Panc1 (cell line): ENCODE measurements at regions not wholly inside any gene's neighbourhood (a gene's known extent, or its start where the extent isn't known, plus 50 kb on each side); places are given as distances from the start of the nearest gene placed in this dataset.
"Not testable (repeated sequence)": the region's sequence is repeated elsewhere in the genome, so short reads cannot be mapped to it uniquely, and the experiment has no call there.

Experiments
- ATAC-seq: fragments of 200-7000 bp; cut with Tn5 transposase; 2 replicates; pipeline ENCODE4 v1.9.1; 2020; ENCODE audit warnings: mild to moderate bottlenecking, moderate library complexity
- BruUV-seq: library from RNA; stranded (reverse); fragments of 400-500 nt; replicated peaks from 2 replicates; lab custom pipeline; 2021; lab: Mats Ljungman, UMichigan
- CTCF ChIA-PET: fragments of 300-600 bp; sonication (Branson Sonifier 250); formaldehyde crosslinking; loops from one replicate; lab custom pipeline; 2022; ENCODE audit warnings: antibody characterized with exemption; lab: Charles Lee
- POLR2A ChIA-PET: fragments of 300-600 bp; sonication (Branson Sonifier 250); formaldehyde crosslinking; loops from one replicate; lab custom pipeline; 2022; ENCODE audit warnings: antibody characterized with exemption; lab: Charles Lee
- DNase-seq: peaks from one replicate; pipeline ENCODE4 v3.0.0-alpha.2; 2010; ENCODE audit warnings: low read depth, low spot score
- H3K27ac ChIP-seq: 2 replicates; pipeline ENCODE4 v1.5.1; 2011; ENCODE audit warnings: mild to moderate bottlenecking, low read length, inconsistent platforms
- H3K27me3 ChIP-seq: fragments of 200-500 bp; sonication (Bioruptor generic); 2 replicates; pipeline ENCODE4 v1.6.0; 2014; ENCODE audit warnings: low read length, inconsistent platforms; ENCODE audit not compliant: control insufficient read depth, insufficient read depth
- H3K36me3 ChIP-seq: fragments of 200-500 bp; sonication (Bioruptor generic); 2 replicates; pipeline ENCODE4 v1.5.1; 2014; ENCODE audit warnings: inconsistent platforms, mild to moderate bottlenecking, low read length, moderate library complexity; ENCODE audit not compliant: control insufficient read depth, insufficient read depth
- H3K4me1 ChIP-seq: 2 replicates; pipeline ENCODE4 v1.5.1; 2011; ENCODE audit warnings: inconsistent platforms, mild to moderate bottlenecking, low read length, moderate library complexity; ENCODE audit not compliant: control insufficient read depth, insufficient read depth
- H3K4me3 ChIP-seq, 2 experiments: 2 replicates each; pipeline ENCODE4 v1.5.1; 2011 to 2012; ENCODE audit warnings: low read depth in 2 of 2, low read length in 2 of 2, mild to moderate bottlenecking in 2 of 2, inconsistent platforms in 1 of 2, moderate library complexity in 1 of 2
- H3K9me3 ChIP-seq: fragments of 200-500 bp; sonication (Bioruptor generic); 2 replicates; pipeline ENCODE4 v1.5.1; 2014; ENCODE audit warnings: low read depth, mild to moderate bottlenecking, inconsistent platforms, low read length, moderate library complexity; ENCODE audit not compliant: control insufficient read depth, insufficient read depth
- CTCF ChIP-seq: fragments of 450-650 bp; IDR thresholded peaks from 2 replicates; pipeline ENCODE4 v1.5.1; 2017; ENCODE audit warnings: mild to moderate bottlenecking
- POLR2AphosphoS5 ChIP-seq: IDR thresholded peaks from 2 replicates; pipeline ENCODE4 v1.6.1; 2012; ENCODE audit warnings: mild to moderate bottlenecking, low read depth, low read length, moderate library complexity
- REST ChIP-seq, 2 experiments: IDR thresholded peaks; 2 replicates each; pipeline ENCODE4 v1.6.1; 2011 to 2012; ENCODE audit warnings: low read depth in 2 of 2, control low read depth in 1 of 2, low read length in 1 of 2, mild to moderate bottlenecking in 1 of 2, moderate library complexity in 1 of 2; ENCODE audit not compliant: insufficient read depth in 1 of 2
- SIN3A ChIP-seq: IDR thresholded peaks from 2 replicates; pipeline ENCODE4 v1.6.1; 2012; ENCODE audit warnings: low read depth, mild to moderate bottlenecking, low read length, moderate library complexity, borderline replicate concordance; ENCODE audit not compliant: insufficient read depth
- TCF7L2 ChIP-seq: IDR thresholded peaks from 2 replicates; pipeline ENCODE4 v1.6.1; 2011; ENCODE audit warnings: mild to moderate bottlenecking, low read depth, low read length, inconsistent platforms
- in situ Hi-C: cut with HindIII; loops from 2 replicates; pipeline ENCODE4 v1.10.0; 2016; ENCODE audit warnings: low sequenced_read_pairs, low pct_unique_long_range_greater_than_20kb
- intact Hi-C: fragments of 100-400 bp; cut with micrococcal nuclease; formaldehyde crosslinking; loops from one replicate; pipeline ENCODE4 v1.10.0; 2022; ENCODE audit not compliant: unreplicated experiment

- H3K36me3 ChIP-seq = no peaks in the 10 kb centered on the region
- no peaks in the 10 kb centered on the region for H3K27me3 ChIP-seq
- ChIA-PET CTCF (no interaction called here), POLR2A (no interaction called here)
- in situ Hi-C loops (no loop called here), intact Hi-C loops (no loop called here)
- DNase-seq (no peak), ATAC-seq (no peak)
- no TSS peak for BruUV-seq
- no peaks in the 10 kb centered on the region for H3K9me3 ChIP-seq
- TF ChIP-seq TCF7L2 (no peak), REST (IDR thresholded peaks at IDR 0.05; ENCODE audit: insufficient read depth in 1 of 2, low read depth in 2 of 2, low read length in 1 of 2) (no peak), POLR2AphosphoS5 (no peak), SIN3A (no peak), CTCF (no peak)
- no peaks in the 10 kb centered on the region for H3K4me1 ChIP-seq
- H3K4me3 ChIP-seq = no peak overlapping the region
- no peak overlapping the region for H3K27ac ChIP-seq
Observed at GRCh38 chr5:25516141-25516540, 871.4 kb upstream of the CDH10 start.

- no peaks in the 10 kb centered on the region for H3K4me1 ChIP-seq
- BruUV-seq = no TSS peak
- H3K9me3 ChIP-seq = no peaks in the 10 kb centered on the region
- no peak overlapping the region for H3K27ac ChIP-seq
- TF ChIP-seq POLR2AphosphoS5 (no peak), REST (IDR thresholded peaks at IDR 0.05; ENCODE audit: insufficient read depth in 1 of 2, low read depth in 2 of 2, low read length in 1 of 2) (no peak), SIN3A (no peak), TCF7L2 (no peak), CTCF (no peak)
- ATAC-seq (no peak), DNase-seq (no peak)
- no peaks in the 10 kb centered on the region for H3K27me3 ChIP-seq
- ChIA-PET POLR2A (no interaction called here), CTCF (no interaction called here)
- no peak overlapping the region for H3K4me3 ChIP-seq
- H3K36me3 ChIP-seq = no peaks in the 10 kb centered on the region
- in situ Hi-C loops (no loop called here), intact Hi-C loops (no loop called here)
Observed at GRCh38 chr5:25515525-25515924, 870.7 kb upstream of the CDH10 start.

GRCh38 chr5:25510692-25511091 lies 865.9 kb upstream of the CDH10 start:
- POLR2A ChIA-PET, H3K4me3 ChIP-seq, H3K4me1 ChIP-seq, in situ Hi-C loops, H3K9me3 ChIP-seq, H3K36me3 ChIP-seq, ATAC-seq, H3K27me3 ChIP-seq, intact Hi-C loops, CTCF ChIA-PET, DNase-seq, H3K27ac ChIP-seq, BruUV-seq: not testable (repeated sequence)

GRCh38 chr5:25508011-25508410 lies 863.2 kb upstream of the CDH10 start:
- H3K4me1 ChIP-seq, H3K4me3 ChIP-seq, in situ Hi-C loops, H3K27ac ChIP-seq, H3K36me3 ChIP-seq, POLR2A ChIA-PET, H3K9me3 ChIP-seq, intact Hi-C loops, DNase-seq, H3K27me3 ChIP-seq, CTCF ChIA-PET, BruUV-seq, ATAC-seq: not testable (repeated sequence)
